Natural killer cell (primary cell): ENCODE measurements at regions not wholly inside any gene's neighbourhood (a gene's known extent, or its start where the extent isn't known, plus 50 kb on each side); places are given as distances from the start of the nearest gene placed in this dataset.

ENCODE experiments used
- ATAC-seq, 3 donors: fragments of 150-1000 bp in 2 of 3; fragments of 200-7000 bp in 1 of 3; cut with Tn5 transposase; 1 replicate in 1 of 3; 2 replicates in 2 of 3; pipeline ENCODE4 v1.10.0; 2021; ENCODE audit warnings: mild to moderate bottlenecking in 2 of 3, moderate library complexity in 2 of 3
- DNase-seq, 2 donors: peaks; one replicate each; pipeline versions ENCODE4 v3.0.0 to v3.0.0-alpha.2; 2013 to 2021; ENCODE audit warnings: mixed read lengths in 1 of 2
- H3K27ac ChIP-seq: one replicate; pipeline ENCODE4 v1.5.1; 2013; ENCODE audit warnings: mild to moderate bottlenecking, low read length
- H3K27me3 ChIP-seq: one replicate; pipeline ENCODE4 v1.6.1; 2013; ENCODE audit warnings: low read length; ENCODE audit not compliant: control insufficient read depth, insufficient read depth
- H3K36me3 ChIP-seq: one replicate; pipeline ENCODE4 v1.6.1; 2013; ENCODE audit warnings: low read length; ENCODE audit not compliant: control insufficient read depth, insufficient read depth
- H3K4me1 ChIP-seq: one replicate; pipeline ENCODE4 v1.6.1; 2013; ENCODE audit warnings: low read length; ENCODE audit not compliant: control insufficient read depth, insufficient read depth
- H3K4me3 ChIP-seq: one replicate; pipeline ENCODE4 v1.5.1; 2013; ENCODE audit warnings: low read length
- H3K9me3 ChIP-seq: one replicate; pipeline ENCODE4 v1.6.1; 2013; ENCODE audit warnings: low read length; ENCODE audit not compliant: control insufficient read depth, insufficient read depth
- H3K27ac Mint-ChIP-seq, 2 donors: one replicate each; pipeline ENCODE4 v1.8.0; 2022; ENCODE audit warnings: mild to moderate bottlenecking in 2 of 2, mixed read lengths in 2 of 2, moderate library complexity in 1 of 2
- H3K27me3 Mint-ChIP-seq, 2 donors: one replicate each; pipeline ENCODE4 v1.8.0; 2022; ENCODE audit warnings: low read depth in 2 of 2, mixed read lengths in 2 of 2
- H3K36me3 Mint-ChIP-seq: one replicate; pipeline ENCODE4 v1.8.0; 2022; ENCODE audit warnings: mixed read lengths
- H3K4me1 Mint-ChIP-seq, 2 donors: one replicate each; pipeline ENCODE4 v1.8.0; 2022; ENCODE audit warnings: mixed read lengths in 2 of 2
- H3K4me3 Mint-ChIP-seq: one replicate; pipeline ENCODE4 v1.8.0; 2022; ENCODE audit warnings: mild to moderate bottlenecking, moderate library complexity, mixed read lengths
- H3K9me3 Mint-ChIP-seq, 2 donors: one replicate each; pipeline ENCODE4 v1.8.0; 2022; ENCODE audit warnings: mixed read lengths in 2 of 2
- WGBS: methylation state at CpG from one replicate; pipeline ENCODE4 v1.1.7; 2013; ENCODE audit warnings: missing lambda C conversion rate; ENCODE audit not compliant: insufficient coverage; 5-methylcytosine and 5-hydroxymethylcytosine counted together
- intact Hi-C: fragments of 100-400 bp; cut with micrococcal nuclease; formaldehyde crosslinking; loops from one replicate; pipeline ENCODE4 v1.14.2; 2022
- TF ChIP-seq, protein P1 (sequence below): fragments of 200-600 bp; IDR thresholded peaks from one replicate; pipeline ENCODE4 v1.8.0; 2022; ENCODE audit warnings: antibody characterized with exemption

DNA sequence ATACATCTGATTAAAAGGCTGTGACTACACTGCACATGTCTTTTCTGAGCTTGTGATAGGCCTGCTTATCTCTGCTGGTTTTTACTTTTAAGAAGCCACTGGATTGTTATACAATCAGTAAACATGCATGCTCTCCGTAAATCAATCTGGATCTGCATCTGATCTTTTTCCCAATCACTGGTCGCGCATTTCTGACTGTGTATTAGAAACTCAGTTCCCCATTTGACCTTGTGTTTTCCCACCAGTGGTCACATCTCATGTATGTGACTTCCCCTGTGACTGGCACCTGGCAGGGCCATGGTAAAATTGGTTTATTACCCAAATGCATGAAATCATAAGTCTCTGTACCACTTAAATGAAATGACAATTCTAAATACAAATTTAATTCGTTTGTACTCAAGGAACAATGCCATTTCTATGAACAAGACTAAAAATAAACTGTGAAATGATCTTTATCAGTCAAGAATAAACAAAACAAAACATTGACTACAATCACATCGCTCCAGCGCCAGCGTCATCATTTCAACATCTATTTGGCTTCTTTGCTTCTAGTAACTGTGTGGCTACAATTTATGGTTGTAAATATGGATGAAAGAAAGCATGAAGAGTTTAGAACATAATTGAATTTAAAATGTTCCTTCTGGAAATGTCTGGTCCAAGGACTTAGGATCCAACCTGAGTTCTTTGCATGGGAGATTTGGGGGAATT is 396.6 kb upstream of the TRIB2 start:
- TF ChIP-seq, protein P1, sequence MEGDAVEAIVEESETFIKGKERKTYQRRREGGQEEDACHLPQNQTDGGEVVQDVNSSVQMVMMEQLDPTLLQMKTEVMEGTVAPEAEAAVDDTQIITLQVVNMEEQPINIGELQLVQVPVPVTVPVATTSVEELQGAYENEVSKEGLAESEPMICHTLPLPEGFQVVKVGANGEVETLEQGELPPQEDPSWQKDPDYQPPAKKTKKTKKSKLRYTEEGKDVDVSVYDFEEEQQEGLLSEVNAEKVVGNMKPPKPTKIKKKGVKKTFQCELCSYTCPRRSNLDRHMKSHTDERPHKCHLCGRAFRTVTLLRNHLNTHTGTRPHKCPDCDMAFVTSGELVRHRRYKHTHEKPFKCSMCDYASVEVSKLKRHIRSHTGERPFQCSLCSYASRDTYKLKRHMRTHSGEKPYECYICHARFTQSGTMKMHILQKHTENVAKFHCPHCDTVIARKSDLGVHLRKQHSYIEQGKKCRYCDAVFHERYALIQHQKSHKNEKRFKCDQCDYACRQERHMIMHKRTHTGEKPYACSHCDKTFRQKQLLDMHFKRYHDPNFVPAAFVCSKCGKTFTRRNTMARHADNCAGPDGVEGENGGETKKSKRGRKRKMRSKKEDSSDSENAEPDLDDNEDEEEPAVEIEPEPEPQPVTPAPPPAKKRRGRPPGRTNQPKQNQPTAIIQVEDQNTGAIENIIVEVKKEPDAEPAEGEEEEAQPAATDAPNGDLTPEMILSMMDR: no peak
- Mint-ChIP-seq H3K9me3 (no peaks in the 10 kb centered on the region), H3K27ac (no peak overlapping the region), H3K4me3 (no peak overlapping the region), H3K4me1 (peaks cover 32 to 43% of the 10 kb centered on the region in 2 donors), H3K36me3 (no peaks in the 10 kb centered on the region), H3K27me3 (peaks cover 42 to 74% of the 10 kb centered on the region in 2 donors)
- Histone ChIP-seq H3K36me3 (no peaks in the 10 kb centered on the region), H3K4me1 (peaks cover 16% of the 10 kb centered on the region), H3K27ac (no peak overlapping the region), H3K27me3 (no peaks in the 10 kb centered on the region), H3K4me3 (no peak overlapping the region), H3K9me3 (no peaks in the 10 kb centered on the region)
- intact Hi-C loops: no loop called here
- DNase-seq (no peak), ATAC-seq (peak in 2 of 3 donors; percentile 54 to 80)
- WGBS: 66% methylated on average over 7 of the region's 7 CpGs

DNA sequence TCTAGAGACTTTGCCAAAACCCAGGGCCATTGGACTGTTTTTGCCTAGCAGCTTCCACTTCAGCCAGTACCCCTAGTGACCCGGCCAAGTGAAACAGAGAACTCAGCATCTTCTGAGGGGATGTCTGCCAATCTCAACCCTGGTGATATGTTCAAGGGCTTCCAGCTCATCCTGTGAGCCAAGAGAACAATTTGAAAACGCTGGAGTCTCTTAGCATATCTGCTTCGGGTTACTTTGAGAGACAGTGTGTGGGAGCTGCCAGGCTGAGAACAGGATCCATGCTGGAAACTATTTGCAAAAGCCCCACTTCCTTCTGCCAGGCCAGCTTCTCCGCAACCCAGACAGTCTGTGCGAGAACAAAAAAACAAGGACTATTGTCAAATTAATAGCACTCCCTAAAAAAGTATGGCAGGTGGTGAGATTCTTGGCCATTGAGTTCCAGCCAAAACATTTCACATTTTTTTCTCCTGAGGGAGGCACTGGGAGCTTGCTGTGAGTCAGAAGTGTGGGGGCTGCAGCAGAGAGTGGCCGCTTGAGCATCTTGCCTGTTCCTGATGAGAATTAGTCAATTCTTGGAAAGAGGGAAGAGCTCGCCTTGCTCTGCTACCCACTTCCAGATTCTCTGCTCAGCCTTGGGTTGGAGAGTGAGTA is 395.6 kb upstream of the TRIB2 start:
- TF ChIP-seq, protein P1: no peak
- H3K4me1 Mint-ChIP-seq: peaks cover 36 to 39% of the 10 kb centered on the region in 2 donors
- no peaks in the 10 kb centered on the region for H3K36me3 ChIP-seq
- no peaks in the 10 kb centered on the region for H3K27me3 ChIP-seq
- no peak overlapping the region for H3K27ac Mint-ChIP-seq
- H3K27ac ChIP-seq: no peak overlapping the region
- H3K9me3 Mint-ChIP-seq: no peaks in the 10 kb centered on the region
- H3K4me3 Mint-ChIP-seq: no peak overlapping the region
- DNase-seq: no peak
- WGBS: 96% methylated on average over 7 of the region's 7 CpGs
- intact Hi-C loops: no loop called here
- peaks cover 16% of the 10 kb centered on the region for H3K4me1 ChIP-seq
- H3K36me3 Mint-ChIP-seq: no peaks in the 10 kb centered on the region
- H3K4me3 ChIP-seq: no peak overlapping the region
- no peak for ATAC-seq
- H3K9me3 ChIP-seq: no peaks in the 10 kb centered on the region
- peaks cover 45 to 73% of the 10 kb centered on the region in 2 donors for H3K27me3 Mint-ChIP-seq

DNA sequence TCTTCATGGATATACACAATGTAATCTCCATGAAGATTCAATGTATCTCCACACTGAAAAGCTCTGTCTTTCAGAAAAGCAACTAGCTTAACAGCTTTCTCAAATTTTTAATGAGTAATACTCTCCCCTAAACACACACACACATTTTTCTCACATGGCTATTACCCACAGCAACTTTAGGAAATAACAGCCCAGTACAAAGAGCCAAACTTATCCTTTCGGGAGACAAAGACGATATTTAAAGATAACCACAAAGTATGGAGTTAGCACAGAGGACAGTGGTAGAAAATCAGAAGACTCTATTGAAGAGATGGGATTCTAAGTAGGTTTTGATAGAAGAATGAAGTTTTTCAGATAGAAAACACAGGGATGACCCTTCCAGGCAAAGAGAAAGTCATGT is 394.9 kb upstream of the TRIB2 start:
- WGBS: 100% methylated on average over 2 of the region's 2 CpGs

More for the DNA sequence above, 394.9 kb upstream of the TRIB2 start:
- Mint-ChIP-seq H3K9me3 (no peaks in the 10 kb centered on the region), H3K36me3 (no peaks in the 10 kb centered on the region), H3K27me3 (peaks cover 53 to 76% of the 10 kb centered on the region in 2 donors), H3K4me1 (peaks cover 31 to 34% of the 10 kb centered on the region in 2 donors), H3K27ac (no peak overlapping the region), H3K4me3 (no peak overlapping the region)
- H3K36me3 ChIP-seq: no peaks in the 10 kb centered on the region
- intact Hi-C loops: no loop called here
- no peak overlapping the region for H3K4me3 ChIP-seq
- TF ChIP-seq, protein P1: no peak
- H3K27me3 ChIP-seq: no peaks in the 10 kb centered on the region
- peaks cover 10% of the 10 kb centered on the region for H3K4me1 ChIP-seq
- no peak overlapping the region for H3K27ac ChIP-seq
- DNase-seq (no peak), ATAC-seq (no peak)
- H3K9me3 ChIP-seq: no peaks in the 10 kb centered on the region
